ENCODE measurements at regions not wholly inside any gene's neighbourhood (a gene's known extent, or its start where the extent isn't known, plus 50 kb on each side); places are given as distances from the start of the nearest gene placed in this dataset.
A peak's percentile ranks its signal among the peaks of the same experiment; 100 is the strongest.

GRCh38 chr2:8563814-8564474, 117.9 kb upstream of the ID2 start:
- DNase-seq = no peak

GRCh38 chr2:8564475-8564874, 117.4 kb upstream of the ID2 start:
- DNase-seq = no peak

GRCh38 chr2:8565399-8566154, 116.3 kb upstream of the ID2 start:
- DNase-seq = no peak

GRCh38 chr2:8566155-8566670, 115.6 kb upstream of the ID2 start:
- DNase-seq = peak; percentile 17

DNA sequence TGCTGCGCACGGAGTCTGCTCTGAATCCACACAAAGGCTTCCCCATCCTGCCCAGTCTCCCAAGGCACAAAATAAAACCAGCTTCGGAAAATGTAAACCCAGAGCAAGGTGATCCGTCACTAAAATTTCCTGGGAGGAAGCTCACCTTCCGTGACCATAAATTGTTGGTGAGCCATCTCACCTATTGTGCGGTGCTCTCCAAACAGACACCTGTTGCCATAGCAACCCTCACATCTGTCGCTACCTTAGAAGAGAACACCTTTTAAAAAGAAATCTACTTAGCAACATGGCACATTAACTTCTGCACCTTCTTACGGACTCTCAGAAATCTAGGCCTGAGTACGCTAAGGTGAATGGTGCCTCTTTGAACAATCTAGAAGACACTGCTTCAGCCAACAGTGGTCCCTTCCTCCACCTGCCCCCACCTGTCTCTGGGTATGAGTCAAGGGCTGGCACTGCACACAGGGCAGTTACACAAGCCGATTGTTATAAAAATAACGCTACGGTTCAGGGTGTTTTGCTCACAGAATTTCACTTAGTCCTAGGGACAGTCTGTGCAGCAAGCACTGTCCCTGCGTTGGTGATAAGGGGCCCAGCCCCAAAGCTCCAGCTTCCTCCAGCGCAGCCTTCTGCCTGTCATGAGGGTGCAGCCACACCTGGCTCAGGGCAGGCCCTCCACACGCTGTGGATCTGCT, 114.9 kb upstream of the ID2 start:
- DNase-seq = peak; percentile 29

- no peak for DNase-seq
Measured at GRCh38 chr2:8567469-8568260, 114.2 kb upstream of the ID2 start.

DNA sequence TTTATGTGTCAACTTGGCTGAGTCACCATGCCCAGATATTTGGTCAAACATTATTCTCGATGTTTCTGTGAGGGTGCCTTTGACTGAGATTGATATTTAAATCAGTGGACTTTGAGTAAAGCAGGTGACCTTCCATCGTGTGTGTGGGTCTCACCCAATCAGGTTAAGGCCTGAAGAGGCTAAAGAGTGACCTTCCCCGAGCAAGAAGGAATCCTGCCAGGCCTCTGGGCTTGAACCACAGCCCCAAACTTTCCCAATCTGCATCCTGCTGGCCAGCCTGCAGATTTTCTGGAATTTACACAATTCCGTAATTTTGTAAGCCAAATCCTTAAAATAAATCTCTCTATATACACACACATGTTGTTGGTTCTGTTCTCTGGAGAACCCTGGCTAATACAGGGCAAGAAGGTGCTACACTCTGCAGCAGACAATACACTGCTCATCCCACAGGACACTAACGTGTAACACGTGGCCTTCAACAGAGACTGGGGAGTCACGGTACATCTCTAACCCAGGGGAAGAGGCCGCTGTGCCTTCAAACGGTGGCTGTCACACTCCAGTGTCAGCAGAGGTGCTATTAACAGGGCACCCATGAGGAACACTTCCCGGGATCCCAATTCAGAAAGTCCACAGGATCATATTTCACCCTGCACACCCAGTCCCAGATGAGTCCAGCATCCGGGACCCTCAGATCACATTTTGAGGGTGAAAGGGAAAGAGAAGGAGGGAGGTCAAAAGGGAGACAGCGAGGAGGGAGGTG, 113.1 kb upstream of the ID2 start:
- DNase-seq = no peak

DNA sequence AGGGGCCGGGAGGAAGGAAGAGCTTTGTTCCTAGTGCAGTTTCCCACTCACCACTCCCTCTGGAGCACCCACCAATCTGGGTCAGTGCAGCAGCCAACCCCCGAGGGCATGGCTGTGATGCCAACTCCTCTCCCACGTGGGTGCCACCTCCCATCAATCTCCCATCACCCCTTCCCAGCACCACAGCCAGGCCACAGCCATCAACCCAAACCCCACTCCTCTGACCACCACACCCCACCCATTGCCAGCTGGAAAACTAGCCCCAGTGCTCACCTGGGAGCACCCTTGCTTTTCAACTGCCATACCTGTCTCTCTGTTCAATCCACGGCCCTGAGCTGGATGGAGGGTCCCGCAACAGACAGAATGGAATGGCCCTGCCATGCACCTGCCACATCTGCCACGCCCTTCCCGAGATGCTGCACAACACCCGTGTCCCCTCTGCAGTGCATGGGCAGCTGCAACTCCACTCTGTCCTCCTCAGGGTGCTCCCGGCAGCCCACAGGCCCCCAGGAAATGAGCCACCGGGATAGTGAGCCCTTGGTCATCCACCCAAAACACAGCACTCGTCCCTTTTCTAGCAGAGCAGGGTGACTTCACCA, 112.4 kb upstream of the ID2 start:
- DNase-seq = no peak

- no peak for DNase-seq
Measured at GRCh38 chr2:8570637-8571036, 111.2 kb upstream of the ID2 start.

- DNase-seq = no peak
Measured at GRCh38 chr2:8571301-8571791, 110.5 kb upstream of the ID2 start.

- DNase-seq = no peak
Measured at GRCh38 chr2:8571792-8572499, 109.9 kb upstream of the ID2 start.

DNA sequence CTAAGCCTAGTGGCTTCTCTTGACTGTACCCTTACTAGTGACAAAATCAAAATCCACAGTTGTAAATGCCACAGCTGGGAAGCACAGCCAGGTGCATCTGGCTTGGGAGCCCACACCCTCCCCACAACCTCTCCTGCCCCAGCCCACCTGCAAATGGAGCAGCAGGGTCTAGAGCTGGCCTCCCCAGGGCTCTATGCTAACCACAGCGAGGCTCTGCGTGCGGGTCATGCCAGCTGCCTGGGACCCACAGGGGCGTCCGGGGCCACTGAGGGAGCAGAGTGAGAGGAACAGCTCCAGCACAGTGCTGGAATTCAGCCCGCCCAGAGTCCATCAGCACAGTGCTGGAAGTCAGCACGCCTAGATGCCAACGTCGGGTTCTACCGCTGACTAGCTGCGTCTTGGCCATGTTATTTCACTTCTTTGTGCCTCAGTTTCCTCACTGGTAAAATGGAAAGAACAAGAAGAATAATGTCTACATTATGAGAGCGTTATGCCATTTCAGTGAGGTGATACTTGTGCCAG, 109.1 kb upstream of the ID2 start:
- DNase-seq = no peak

DNA sequence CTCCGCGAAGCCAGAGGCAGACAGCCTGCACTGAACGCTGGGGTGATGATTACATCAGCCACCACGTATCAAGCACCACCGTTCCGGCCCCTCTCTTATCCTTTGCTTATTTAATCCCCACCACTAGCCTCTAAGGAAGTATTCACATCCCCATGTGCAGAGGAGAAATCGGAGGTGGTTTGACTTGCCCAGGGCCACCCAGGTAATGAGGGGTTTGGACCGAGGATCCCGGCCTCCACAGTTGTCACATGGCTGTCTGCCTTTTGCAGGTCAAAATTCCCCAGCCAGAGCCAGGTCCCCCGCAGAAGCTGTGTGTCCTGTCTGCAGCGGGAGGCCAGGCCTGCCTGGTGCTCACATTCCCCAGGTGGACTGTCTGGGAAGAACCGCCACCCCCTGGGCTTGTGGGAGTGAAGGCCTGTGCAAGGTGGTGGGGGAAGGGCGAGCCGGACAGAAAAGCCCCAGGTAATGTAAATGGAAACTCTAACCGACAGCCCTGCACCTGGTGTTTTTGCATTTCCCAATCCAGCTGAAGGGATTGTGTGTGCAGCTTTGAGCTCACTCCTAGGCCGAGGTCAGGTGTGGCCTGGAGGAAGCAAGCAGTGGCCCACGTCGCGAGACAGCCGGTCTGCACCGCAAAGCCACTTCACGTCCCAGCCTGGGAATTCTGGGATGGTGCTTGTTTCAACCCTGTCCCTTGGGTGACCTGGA, 108.5 kb upstream of the ID2 start:
- peak; percentile 49 for DNase-seq

DNA sequence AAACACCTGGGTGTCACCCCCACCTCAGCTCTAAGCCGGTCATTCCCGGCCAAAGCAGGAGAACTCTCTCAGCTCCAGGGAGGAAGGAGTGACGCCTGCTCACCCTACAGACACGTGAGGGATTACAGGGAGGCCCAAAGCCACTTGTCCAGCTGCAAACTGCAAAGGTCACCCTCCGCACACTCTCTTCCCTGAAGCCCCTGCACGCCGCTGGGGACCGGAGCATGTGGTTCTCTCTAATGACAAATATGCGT, 108.0 kb upstream of the ID2 start:
- DNase-seq = peak; percentile 49

DNA sequence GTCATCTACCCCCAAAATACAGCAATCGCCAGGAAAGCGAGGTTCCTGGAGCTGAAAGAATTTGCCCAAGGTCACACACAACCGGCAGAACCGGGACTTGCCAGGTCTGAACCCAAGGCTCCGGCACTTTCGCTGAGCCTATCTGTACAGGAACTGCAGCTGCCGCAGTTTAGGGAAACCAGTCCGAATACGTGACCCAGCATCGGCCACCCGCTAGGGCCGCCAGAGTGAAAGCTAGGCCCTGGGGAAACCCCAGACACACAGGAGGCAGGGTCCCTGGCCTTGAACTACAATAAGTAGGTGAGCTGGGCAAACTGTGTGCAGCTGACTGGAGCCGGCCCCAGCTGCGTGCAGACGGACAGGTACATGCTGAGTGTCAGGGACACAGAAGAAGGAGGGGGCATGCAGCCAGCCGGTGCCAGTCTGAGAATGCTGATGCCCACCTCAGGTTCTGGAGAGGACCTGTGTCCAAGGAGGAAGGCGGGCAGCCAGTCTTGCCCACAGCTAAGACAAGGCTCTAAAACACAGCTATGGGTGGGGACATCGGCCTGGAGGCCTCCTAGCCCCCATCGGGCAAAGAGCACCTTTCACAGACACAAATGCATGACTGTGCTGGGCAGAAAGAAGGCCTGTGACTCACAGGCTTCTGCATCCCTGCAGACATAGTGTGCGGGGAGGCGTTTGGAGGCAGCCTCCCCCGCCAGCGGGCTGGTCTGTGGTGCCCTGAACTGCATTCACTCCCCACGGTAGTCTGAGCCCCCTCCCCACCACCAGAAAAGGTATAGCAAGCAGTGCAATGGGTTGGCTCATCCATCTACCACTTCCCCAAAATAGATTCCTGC, 107.4 kb upstream of the ID2 start:
- no peak for DNase-seq

GRCh38 chr2:8575038-8575833, 106.6 kb upstream of the ID2 start:
- peak; percentile 93 for DNase-seq

DNA sequence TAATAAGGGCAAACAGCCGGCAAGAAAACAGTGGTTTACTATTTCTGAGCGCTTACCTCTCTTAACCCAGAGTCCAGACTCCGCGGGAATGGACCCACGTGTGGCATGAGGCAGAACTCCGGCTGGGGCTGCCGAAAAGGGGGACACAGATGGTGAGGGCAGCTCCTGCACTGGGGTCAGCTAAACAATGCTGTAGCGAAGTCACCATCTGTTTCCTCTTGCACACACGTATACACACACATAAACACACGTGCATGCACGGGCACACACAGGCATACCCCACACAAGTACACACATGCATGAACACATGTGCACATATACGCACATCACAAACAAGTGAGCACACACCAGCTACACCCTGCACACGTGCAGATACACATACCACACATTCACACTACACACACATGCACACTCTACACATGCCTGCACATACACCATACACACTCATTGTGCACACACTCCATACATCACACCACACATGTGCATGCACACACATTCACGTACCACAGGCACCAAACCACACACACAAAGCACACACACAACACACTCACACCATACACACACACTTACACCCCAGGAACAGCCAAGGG, 105.9 kb upstream of the ID2 start:
- DNase-seq = peak; percentile 65

- DNase-seq = no peak
Measured at GRCh38 chr2:8576525-8577167, 105.2 kb upstream of the ID2 start.

Data from NCI-H82 (cell line).